Tibial nerve (tissue), 4 donors: ENCODE measurements at regions not wholly inside any gene's neighbourhood (a gene's known extent, or its start where the extent isn't known, plus 50 kb on each side); places are given as distances from the start of the nearest gene placed in this dataset.

Source experiments
- DNase-seq, 2 donors: peaks; one replicate each; pipeline ENCODE4 v3.0.0-alpha.2; 2019; ENCODE audit warnings: low spot score in 2 of 2
- H3K27ac ChIP-seq, 4 donors: fragments of 200-600 bp; sonication (generic) in 3 of 4; one replicate each; pipeline ENCODE4 v1.5.1; 2017 to 2019; ENCODE audit warnings: mild to moderate bottlenecking in 1 of 4
- H3K27me3 ChIP-seq, 2 donors: fragments of 200-600 bp; sonication (generic) in 1 of 2; one replicate each; pipeline versions ENCODE4 v1.5.1 to v1.6.0; 2017 to 2019
- H3K36me3 ChIP-seq, 3 donors: fragments of 200-600 bp; sonication (generic); one replicate each; pipeline ENCODE4 v1.5.1; 2018 to 2019
- H3K4me1 ChIP-seq, 4 donors: fragments of 200-600 bp; sonication (generic) in 3 of 4; one replicate each; pipeline ENCODE4 v1.5.1; 2017 to 2019
- H3K4me3 ChIP-seq, 4 donors: fragments of 200-600 bp; sonication (generic) in 3 of 4; one replicate each; pipeline ENCODE4 v1.5.1; 2017 to 2019; ENCODE audit warnings: mild to moderate bottlenecking in 1 of 4, moderate library complexity in 1 of 4
- H3K9me3 ChIP-seq, 4 donors: fragments of 200-600 bp; sonication (generic) in 3 of 4; one replicate each; pipeline ENCODE4 v1.5.1; 2017 to 2019
- EP300 ChIP-seq, 2 donors: sonication (generic); formaldehyde crosslinking; IDR thresholded peaks; one replicate each; pipeline ENCODE4 v1.6.1; 2017; ENCODE audit warnings: antibody characterized with exemption in 2 of 2, mild to moderate bottlenecking in 1 of 2
- POLR2A ChIP-seq, 2 donors: fragments of 450-650 bp; IDR thresholded peaks; one replicate each; pipeline ENCODE4 v1.6.1; 2017; ENCODE audit warnings: antibody characterized with exemption in 2 of 2, mild to moderate bottlenecking in 2 of 2, moderate library complexity in 2 of 2
- WGBS, 2 donors: methylation state at CpG; one replicate each; pipeline ENCODE4 v1.1.5; 2018; 5-methylcytosine and 5-hydroxymethylcytosine counted together
- TF ChIP-seq, protein P1 (sequence below), 5 experiments: fragments of 200-600 bp in 3 of 5; fragments of 450-650 bp in 2 of 5; sonication (generic) in 3 of 5; IDR thresholded peaks; one replicate each; pipeline ENCODE4 v1.5.1; 2016 to 2019; ENCODE audit warnings: antibody characterized with exemption in 5 of 5, mild to moderate bottlenecking in 3 of 5, moderate library complexity in 2 of 5

- Histone ChIP-seq H3K4me1 (peaks cover 0 to 15% (median 0%) of the 10 kb centered on the region in 4 donors), H3K4me3 (no peak overlapping the region), H3K36me3 (no peaks in the 10 kb centered on the region), H3K27ac (no peak overlapping the region), H3K27me3 (no peaks in the 10 kb centered on the region), H3K9me3 (no peaks in the 10 kb centered on the region)
- TF ChIP-seq, protein P1, sequence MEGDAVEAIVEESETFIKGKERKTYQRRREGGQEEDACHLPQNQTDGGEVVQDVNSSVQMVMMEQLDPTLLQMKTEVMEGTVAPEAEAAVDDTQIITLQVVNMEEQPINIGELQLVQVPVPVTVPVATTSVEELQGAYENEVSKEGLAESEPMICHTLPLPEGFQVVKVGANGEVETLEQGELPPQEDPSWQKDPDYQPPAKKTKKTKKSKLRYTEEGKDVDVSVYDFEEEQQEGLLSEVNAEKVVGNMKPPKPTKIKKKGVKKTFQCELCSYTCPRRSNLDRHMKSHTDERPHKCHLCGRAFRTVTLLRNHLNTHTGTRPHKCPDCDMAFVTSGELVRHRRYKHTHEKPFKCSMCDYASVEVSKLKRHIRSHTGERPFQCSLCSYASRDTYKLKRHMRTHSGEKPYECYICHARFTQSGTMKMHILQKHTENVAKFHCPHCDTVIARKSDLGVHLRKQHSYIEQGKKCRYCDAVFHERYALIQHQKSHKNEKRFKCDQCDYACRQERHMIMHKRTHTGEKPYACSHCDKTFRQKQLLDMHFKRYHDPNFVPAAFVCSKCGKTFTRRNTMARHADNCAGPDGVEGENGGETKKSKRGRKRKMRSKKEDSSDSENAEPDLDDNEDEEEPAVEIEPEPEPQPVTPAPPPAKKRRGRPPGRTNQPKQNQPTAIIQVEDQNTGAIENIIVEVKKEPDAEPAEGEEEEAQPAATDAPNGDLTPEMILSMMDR (IDR thresholded peaks at IDR 0.05), result no peak
- TF ChIP-seq EP300 (IDR thresholded peaks at IDR 0.05) (no peak), POLR2A (IDR thresholded peaks at IDR 0.05) (no peak)
- 88 to 92% methylated on average over 11 of the region's 11 CpGs for WGBS, 2 donors
- DNase-seq, result no peak
Observed at GRCh38 chr7:116394106-116394505, 105.4 kb upstream of the CAV2 start.

DNA sequence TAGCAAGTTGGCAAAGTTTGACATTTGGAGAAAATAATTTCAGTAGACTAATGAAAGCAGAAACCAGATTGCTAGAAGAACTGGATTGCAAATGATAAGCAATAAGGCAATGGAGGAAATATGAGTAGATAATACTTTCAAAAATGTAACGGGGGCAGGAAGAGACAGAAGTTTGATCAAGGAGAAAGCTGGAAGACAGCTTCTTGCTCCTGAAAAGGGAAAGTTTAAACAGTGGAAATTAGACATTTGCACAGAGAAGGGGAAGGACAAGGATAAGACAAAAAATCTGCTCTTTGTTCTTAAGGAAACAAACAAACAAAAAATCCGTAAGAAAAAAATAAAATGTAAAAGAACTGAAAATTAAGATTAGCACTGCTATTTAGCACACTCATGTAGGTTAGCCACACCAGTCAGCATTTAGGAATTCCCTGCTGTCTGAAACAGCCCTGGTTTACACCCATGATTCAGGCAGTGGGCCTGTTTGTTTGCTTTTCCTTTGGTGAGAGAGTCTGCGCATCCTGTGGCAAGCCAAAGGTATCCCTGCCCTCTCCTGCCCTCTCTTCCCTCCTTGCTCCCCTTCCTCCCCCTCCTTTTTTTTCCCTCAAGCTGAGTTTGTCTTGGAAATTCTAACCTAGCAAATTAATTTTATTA, 104.3 kb upstream of the CAV2 start:
- Histone ChIP-seq H3K36me3 (no peaks in the 10 kb centered on the region), H3K9me3 (no peaks in the 10 kb centered on the region), H3K27ac (peak overlapping the region in 2 of 4 donors; percentile 29 to 60), H3K4me1 (peaks cover 0 to 15% (median 0%) of the 10 kb centered on the region in 4 donors), H3K4me3 (no peak overlapping the region), H3K27me3 (no peaks in the 10 kb centered on the region)
- no peak for DNase-seq
- 47 to 52% methylated on average over 3 of the region's 3 CpGs for WGBS, 2 donors
- TF ChIP-seq EP300 (IDR thresholded peaks at IDR 0.05), result no peak
- no peak for TF ChIP-seq POLR2A (IDR thresholded peaks at IDR 0.05)

DNA sequence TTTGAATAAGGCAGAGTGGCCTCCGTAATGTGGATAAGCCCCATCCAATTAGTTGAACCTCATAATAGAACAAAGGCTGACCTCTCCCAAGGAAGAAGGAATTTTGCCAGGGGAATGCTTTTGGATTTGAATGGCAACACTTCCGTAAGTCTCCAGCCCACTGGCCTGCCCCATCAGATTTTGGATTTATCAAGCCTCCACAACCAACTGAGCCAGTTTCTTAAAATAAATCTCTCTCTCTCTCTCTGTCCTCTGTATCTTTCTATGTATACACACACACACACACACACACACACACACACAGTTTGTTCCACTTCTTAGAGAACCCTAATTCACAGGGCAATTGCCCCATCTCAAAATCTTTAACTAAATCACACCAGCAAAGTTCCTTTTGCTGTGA, 100.9 kb upstream of the CAV2 start:
- TF ChIP-seq EP300 (IDR thresholded peaks at IDR 0.05) (no peak), POLR2A (IDR thresholded peaks at IDR 0.05) (no peak)
- TF ChIP-seq, protein P1 (IDR thresholded peaks at IDR 0.05), result no peak
- DNase-seq, result no peak
- no peaks in the 10 kb centered on the region for H3K36me3 ChIP-seq
- H3K27ac ChIP-seq, result no peak overlapping the region
- no peaks in the 10 kb centered on the region for H3K9me3 ChIP-seq
- H3K4me3 ChIP-seq, result no peak overlapping the region
- peaks cover 0 to 18% (median 0%) of the 10 kb centered on the region in 4 donors for H3K4me1 ChIP-seq
- no peaks in the 10 kb centered on the region for H3K27me3 ChIP-seq
- 95 to 97% methylated on average over 2 of the region's 2 CpGs for WGBS, 2 donors

GRCh38 chr7:116399819-116400218, 99.7 kb upstream of the CAV2 start:
- TF ChIP-seq, protein P1 (IDR thresholded peaks at IDR 0.05), result no peak
- TF ChIP-seq POLR2A (IDR thresholded peaks at IDR 0.05) (no peak), EP300 (IDR thresholded peaks at IDR 0.05) (no peak)
- Histone ChIP-seq H3K27ac (no peak overlapping the region), H3K36me3 (no peaks in the 10 kb centered on the region), H3K9me3 (no peaks in the 10 kb centered on the region), H3K27me3 (no peaks in the 10 kb centered on the region), H3K4me3 (no peak overlapping the region), H3K4me1 (peaks cover 0 to 15% (median 0%) of the 10 kb centered on the region in 4 donors)
- DNase-seq, result no peak

DNA sequence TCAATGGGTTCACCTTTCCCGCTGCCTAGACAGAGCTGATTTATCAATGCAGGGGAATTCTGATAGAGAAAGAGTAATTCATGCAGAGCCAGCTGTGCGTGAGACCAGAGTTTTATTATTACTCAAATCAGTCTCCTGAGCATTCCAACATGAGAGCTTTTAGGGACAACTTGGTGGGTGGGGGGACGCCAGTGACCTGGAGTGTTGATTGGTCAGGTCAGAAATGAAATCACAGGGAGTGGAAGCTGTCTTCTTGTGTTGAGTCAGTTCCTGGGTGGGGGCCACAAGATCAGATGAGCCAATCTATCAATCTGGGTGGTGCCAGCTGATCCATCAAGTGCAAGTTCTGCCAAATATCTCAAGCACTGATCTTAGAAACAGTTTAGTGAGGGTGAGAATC, 99.0 kb upstream of the CAV2 start:
- TF ChIP-seq EP300 (IDR thresholded peaks at IDR 0.05) (no peak), POLR2A (IDR thresholded peaks at IDR 0.05) (no peak)
- TF ChIP-seq, protein P1 (IDR thresholded peaks at IDR 0.05), result no peak
- WGBS, 2 donors, result 85 to 89% methylated on average over 3 of the region's 3 CpGs
- H3K4me3 ChIP-seq, result no peak overlapping the region
- DNase-seq, result no peak
- H3K27ac ChIP-seq, result no peak overlapping the region
- peaks cover 0 to 8% (median 0%) of the 10 kb centered on the region in 4 donors for H3K4me1 ChIP-seq
- no peaks in the 10 kb centered on the region for H3K27me3 ChIP-seq
- no peaks in the 10 kb centered on the region for H3K36me3 ChIP-seq
- no peaks in the 10 kb centered on the region for H3K9me3 ChIP-seq
